PC-3 (cell line): ENCODE measurements at regions not wholly inside any gene's neighbourhood (a gene's known extent, or its start where the extent isn't known, plus 50 kb on each side); places are given as distances from the start of the nearest gene placed in this dataset.

Source experiments
- ATAC-seq: fragments of 200-7000 bp; cut with Tn5 transposase; 2 replicates; pipeline ENCODE4 v1.9.1; 2020; ENCODE audit warnings: mild to moderate bottlenecking, moderate library complexity
- BruUV-seq: library from RNA; stranded (reverse); fragments of 400-500 nt; replicated peaks from 2 replicates; lab custom pipeline; 2021; lab: Mats Ljungman, UMichigan
- CTCF ChIA-PET: fragments of 300-600 bp; sonication (Branson Sonifier 250); formaldehyde crosslinking; loops from one replicate; lab custom pipeline; 2022; ENCODE audit warnings: antibody characterized with exemption; lab: Charles Lee
- POLR2A ChIA-PET: fragments of 300-600 bp; sonication (Branson Sonifier 250); formaldehyde crosslinking; loops from one replicate; lab custom pipeline; 2022; ENCODE audit warnings: antibody characterized with exemption; ENCODE audit not compliant: unreplicated experiment; lab: Charles Lee
- DNase-seq: peaks from one replicate; pipeline ENCODE4 v3.0.0-alpha.2; 2015
- H2AFZ ChIP-seq: fragments of 300-600 bp; sonication (generic); 2 replicates; pipeline ENCODE4 v1.6.0; 2016; ENCODE audit warnings: antibody characterized with exemption, low read length
- H3F3A ChIP-seq: fragments of 300-600 bp; sonication (generic); one replicate; pipeline ENCODE4 v1.6.0; 2017; ENCODE audit warnings: antibody characterized with exemption, low read length, control low read depth, mild to moderate bottlenecking; ENCODE audit not compliant: unreplicated experiment
- H3K27ac ChIP-seq: fragments of 300-600 bp; sonication (generic); 2 replicates; pipeline ENCODE4 v1.5.1; 2016; ENCODE audit warnings: mild to moderate bottlenecking, low read length
- H3K27me3 ChIP-seq: fragments of 300-600 bp; sonication (generic); 2 replicates; pipeline ENCODE4 v1.6.1; 2016; ENCODE audit warnings: low read length, mixed read lengths
- H3K36me3 ChIP-seq: fragments of 300-600 bp; sonication (generic); 2 replicates; pipeline ENCODE4 v1.6.1; 2016; ENCODE audit warnings: low read depth, mixed run types, low read length, mixed read lengths
- H3K4me1 ChIP-seq: fragments of 300-600 bp; sonication (generic); 2 replicates; pipeline ENCODE4 v1.5.1; 2016; ENCODE audit warnings: low read length; ENCODE audit not compliant: insufficient read depth
- H3K4me2 ChIP-seq: fragments of 300-600 bp; sonication (generic); 2 replicates; pipeline ENCODE4 v1.6.0; 2016; ENCODE audit warnings: low read length
- H3K4me3 ChIP-seq: fragments of 300-600 bp; sonication (generic); 2 replicates; pipeline ENCODE4 v1.5.1; 2016; ENCODE audit warnings: mild to moderate bottlenecking, low read length, mixed read lengths
- H3K79me2 ChIP-seq: fragments of 300-600 bp; sonication (generic); 2 replicates; pipeline ENCODE4 v1.6.1; 2017; ENCODE audit warnings: low read length, mixed read lengths
- H3K9ac ChIP-seq: fragments of 300-600 bp; sonication (generic); 2 replicates; pipeline ENCODE4 v1.6.0; 2016; ENCODE audit warnings: mild to moderate bottlenecking, low read length
- H3K9me2 ChIP-seq: fragments of 300-600 bp; sonication (generic); replicated peaks from 2 replicates; pipeline ENCODE4 v1.6.1; 2016; ENCODE audit warnings: mixed run types, low read length, mixed read lengths
- H3K9me3 ChIP-seq: fragments of 300-600 bp; sonication (generic); 2 replicates; pipeline ENCODE4 v1.6.1; 2016; ENCODE audit warnings: low read length, mixed read lengths
- H4K20me1 ChIP-seq: fragments of 300-600 bp; sonication (generic); 2 replicates; pipeline ENCODE4 v1.6.1; 2016; ENCODE audit warnings: low read length, mixed read lengths
- EZH2 ChIP-seq: fragments of 300-600 bp; sonication (generic); IDR thresholded peaks from one replicate; pipeline ENCODE4 v1.6.1; 2017; ENCODE audit warnings: antibody characterized with exemption, mild to moderate bottlenecking, low read length; ENCODE audit not compliant: unreplicated experiment
- EZH2phosphoT487 ChIP-seq: fragments of 300-600 bp; sonication (generic); IDR thresholded peaks from 2 replicates; pipeline ENCODE4 v1.6.1; 2018; ENCODE audit warnings: mild to moderate bottlenecking, antibody characterized with exemption, low read length, borderline replicate concordance
- intact Hi-C: fragments of 100-400 bp; cut with micrococcal nuclease; formaldehyde crosslinking; loops from 2 replicates; pipeline ENCODE4 v1.9.0; 2023
- TF ChIP-seq, protein P1 (sequence below): fragments of 300-600 bp; sonication (generic); conservative IDR thresholded peaks from 2 replicates; pipeline ENCODE4 v1.5.1; 2017; ENCODE audit warnings: antibody characterized with exemption, low read depth, mild to moderate bottlenecking, low read length

DNA sequence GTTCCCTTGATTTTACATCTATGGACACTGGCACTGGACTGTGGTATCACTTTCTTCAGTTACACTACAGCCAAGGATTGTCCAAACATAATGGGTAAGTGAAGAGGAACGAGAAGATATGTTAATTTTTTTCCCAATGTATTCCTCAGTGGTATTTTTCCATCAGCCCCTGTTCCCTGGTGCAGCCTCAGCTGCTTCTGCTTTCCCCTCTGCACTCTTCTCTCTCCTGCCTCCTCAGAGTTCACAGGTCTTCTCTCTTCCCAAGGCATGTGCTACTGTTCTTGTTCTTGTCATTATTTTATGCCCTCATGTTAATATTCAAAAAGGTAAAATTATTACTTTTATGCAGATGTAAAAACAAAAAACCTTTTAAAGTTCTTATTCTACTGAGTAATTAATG lies 378.0 kb upstream of the NRXN1 start:
- no peak for TF ChIP-seq EZH2
- no peak for TF ChIP-seq EZH2phosphoT487
- TF ChIP-seq, protein P1, sequence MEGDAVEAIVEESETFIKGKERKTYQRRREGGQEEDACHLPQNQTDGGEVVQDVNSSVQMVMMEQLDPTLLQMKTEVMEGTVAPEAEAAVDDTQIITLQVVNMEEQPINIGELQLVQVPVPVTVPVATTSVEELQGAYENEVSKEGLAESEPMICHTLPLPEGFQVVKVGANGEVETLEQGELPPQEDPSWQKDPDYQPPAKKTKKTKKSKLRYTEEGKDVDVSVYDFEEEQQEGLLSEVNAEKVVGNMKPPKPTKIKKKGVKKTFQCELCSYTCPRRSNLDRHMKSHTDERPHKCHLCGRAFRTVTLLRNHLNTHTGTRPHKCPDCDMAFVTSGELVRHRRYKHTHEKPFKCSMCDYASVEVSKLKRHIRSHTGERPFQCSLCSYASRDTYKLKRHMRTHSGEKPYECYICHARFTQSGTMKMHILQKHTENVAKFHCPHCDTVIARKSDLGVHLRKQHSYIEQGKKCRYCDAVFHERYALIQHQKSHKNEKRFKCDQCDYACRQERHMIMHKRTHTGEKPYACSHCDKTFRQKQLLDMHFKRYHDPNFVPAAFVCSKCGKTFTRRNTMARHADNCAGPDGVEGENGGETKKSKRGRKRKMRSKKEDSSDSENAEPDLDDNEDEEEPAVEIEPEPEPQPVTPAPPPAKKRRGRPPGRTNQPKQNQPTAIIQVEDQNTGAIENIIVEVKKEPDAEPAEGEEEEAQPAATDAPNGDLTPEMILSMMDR, result no peak
- Histone ChIP-seq H3K4me2 (no peak overlapping the region), H3K36me3 (no peaks in the 10 kb centered on the region), H3K4me1 (no peaks in the 10 kb centered on the region), H3F3A (no peaks in the 10 kb centered on the region), H3K27ac (no peak overlapping the region), H3K27me3 (no peaks in the 10 kb centered on the region), H3K4me3 (no peak overlapping the region), H3K9me3 (no peaks in the 10 kb centered on the region), H3K9ac (no peak overlapping the region), H3K9me2 (no peaks in the 10 kb centered on the region), H3K79me2 (no peaks in the 10 kb centered on the region), H4K20me1 (no peaks in the 10 kb centered on the region), H2AFZ (no peak overlapping the region)
- no TSS peak for BruUV-seq
- no peak for DNase-seq
- POLR2A ChIA-PET, result no interaction called here
- CTCF ChIA-PET, result no interaction called here
- ATAC-seq, result no peak
- intact Hi-C loops, result no loop called here

DNA sequence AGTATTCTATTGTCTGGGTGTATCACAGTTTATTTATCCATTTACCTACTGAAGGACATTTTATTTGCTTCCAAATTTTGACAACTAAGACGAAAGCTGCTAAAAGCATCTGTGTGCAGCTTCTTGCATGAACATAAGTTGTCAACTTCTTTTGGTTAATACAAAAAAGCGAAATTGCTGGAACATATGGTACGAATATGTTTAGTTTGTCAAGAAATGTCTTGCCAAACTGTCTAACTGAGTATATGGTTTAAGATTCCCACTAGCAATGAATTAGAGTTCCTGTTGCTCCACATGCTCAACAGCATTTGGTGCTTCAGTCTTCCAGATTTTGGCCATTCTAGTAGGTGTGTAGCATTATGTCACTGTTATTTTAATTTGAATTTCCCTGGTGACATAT lies 372.3 kb upstream of the NRXN1 start:
- no peak for ATAC-seq

DNA sequence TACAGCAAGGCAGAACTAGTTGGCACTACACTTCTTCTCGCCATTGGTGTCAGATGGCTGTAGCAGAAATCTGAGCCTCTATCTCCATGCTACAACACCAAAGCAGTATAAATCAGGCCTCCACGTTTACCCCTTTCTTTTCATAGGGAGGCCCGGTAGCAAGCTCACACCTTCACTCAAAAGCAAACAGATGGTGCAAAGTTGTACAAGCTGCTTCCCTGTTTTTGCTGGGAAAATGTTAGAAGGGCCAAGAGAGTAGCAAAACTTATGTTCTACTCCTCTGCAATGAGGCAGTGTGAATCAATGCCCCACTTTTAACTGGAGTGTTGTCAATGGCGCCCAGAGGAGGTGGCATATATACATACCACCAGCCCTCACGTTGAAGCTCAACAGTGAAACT lies 369.6 kb upstream of the NRXN1 start:
- H3K9me2 ChIP-seq, result no peaks in the 10 kb centered on the region
- H3K27me3 ChIP-seq, result no peaks in the 10 kb centered on the region
- no peaks in the 10 kb centered on the region for H3K9me3 ChIP-seq
- no peaks in the 10 kb centered on the region for H3K36me3 ChIP-seq
- H3K27ac ChIP-seq, result no peak overlapping the region
- CTCF ChIA-PET, result no interaction called here
- H3K4me1 ChIP-seq, result no peaks in the 10 kb centered on the region
- DNase-seq (no peak), ATAC-seq (no peak)
- POLR2A ChIA-PET, result no interaction called here
- intact Hi-C loops, result no loop called here
- no peaks in the 10 kb centered on the region for H4K20me1 ChIP-seq
- no peaks in the 10 kb centered on the region for H3F3A ChIP-seq
- H3K4me2 ChIP-seq, result no peak overlapping the region
- no peaks in the 10 kb centered on the region for H3K79me2 ChIP-seq
- no peak overlapping the region for H2AFZ ChIP-seq
- no TSS peak for BruUV-seq
- no peak overlapping the region for H3K4me3 ChIP-seq
- TF ChIP-seq EZH2phosphoT487 (no peak), EZH2 (no peak)
- TF ChIP-seq, protein P1, result no peak
- no peak overlapping the region for H3K9ac ChIP-seq

More for the DNA sequence above, 372.3 kb upstream of the NRXN1 start:
- no peaks in the 10 kb centered on the region for H3K27me3 ChIP-seq
- BruUV-seq, result no TSS peak
- H3K27ac ChIP-seq, result no peak overlapping the region
- no peaks in the 10 kb centered on the region for H3K4me1 ChIP-seq
- no peak overlapping the region for H3K4me2 ChIP-seq
- no peaks in the 10 kb centered on the region for H4K20me1 ChIP-seq
- no peaks in the 10 kb centered on the region for H3K9me2 ChIP-seq
- H3K79me2 ChIP-seq, result no peaks in the 10 kb centered on the region
- ChIA-PET CTCF (no interaction called here), POLR2A (no interaction called here)
- no peaks in the 10 kb centered on the region for H3F3A ChIP-seq
- H2AFZ ChIP-seq, result no peak overlapping the region
- no peaks in the 10 kb centered on the region for H3K9me3 ChIP-seq
- H3K36me3 ChIP-seq, result no peaks in the 10 kb centered on the region
- intact Hi-C loops, result no loop called here
- H3K4me3 ChIP-seq, result no peak overlapping the region
- H3K9ac ChIP-seq, result no peak overlapping the region
- no peak for TF ChIP-seq EZH2
- no peak for DNase-seq
